SK-N-SH treated with all-trans-retinoic acid at 6 μM for 48 hours (cell line): ENCODE measurements at regions not wholly inside any gene's neighbourhood (a gene's known extent, or its start where the extent isn't known, plus 50 kb on each side); places are given as distances from the start of the nearest gene placed in this dataset.

Experiments used
- ATAC-seq: fragments of 200-7000 bp; cut with Tn5 transposase; 3 replicates; pipeline ENCODE4 v1.9.1; 2020; ENCODE audit warnings: mild to moderate bottlenecking, moderate library complexity
- ARNTL ChIP-seq: fragments of 450-650 bp; formaldehyde crosslinking; IDR thresholded peaks from 2 replicates; pipeline ENCODE4 v1.5.0; 2020; ENCODE audit warnings: low read depth, mild to moderate bottlenecking, moderate library complexity, borderline replicate concordance
- CREB5 ChIP-seq: fragments of 250-450 bp; sonication (Bioruptor Pico); IDR thresholded peaks from 2 replicates; pipeline ENCODE4 v1.5.1; 2020; ENCODE audit warnings: low read depth, mild to moderate bottlenecking, moderate library complexity
- CSDC2 ChIP-seq: fragments of 250-450 bp; sonication (Bioruptor Pico); IDR thresholded peaks from 2 replicates; pipeline ENCODE4 v1.5.0; 2020; ENCODE audit warnings: mild to moderate bottlenecking, moderate library complexity
- ESRRG ChIP-seq: fragments of 250-450 bp; sonication (Bioruptor Pico); IDR thresholded peaks from 2 replicates; pipeline ENCODE4 v1.6.1; 2021; ENCODE audit warnings: mild to moderate bottlenecking
- GLIS3 ChIP-seq: fragments of 250-450 bp; sonication (Bioruptor Pico); IDR thresholded peaks from 2 replicates; pipeline ENCODE4 v1.5.0; 2020; ENCODE audit warnings: mild to moderate bottlenecking, moderate library complexity
- ISL1 ChIP-seq: fragments of 250-450 bp; sonication (Bioruptor Pico); IDR thresholded peaks from 2 replicates; pipeline ENCODE4 v2.1.2; 2022; ENCODE audit warnings: mild to moderate bottlenecking, moderate library complexity
- PATZ1 ChIP-seq: fragments of 250-450 bp; sonication (Bioruptor Pico); IDR thresholded peaks from 2 replicates; pipeline ENCODE4 v1.8.0; 2020; ENCODE audit warnings: mild to moderate bottlenecking, moderate library complexity, borderline replicate concordance
- POU6F1 ChIP-seq: fragments of 250-450 bp; sonication (Bioruptor Pico); IDR thresholded peaks from 2 replicates; pipeline ENCODE4 v1.8.0; 2021; ENCODE audit warnings: low read depth, mild to moderate bottlenecking, moderate library complexity, borderline replicate concordance
- PPARA ChIP-seq: fragments of 250-450 bp; sonication (Bioruptor Pico); IDR thresholded peaks from 2 replicates; pipeline ENCODE4 v1.5.0; 2020; ENCODE audit warnings: mild to moderate bottlenecking, borderline replicate concordance
- SNAI2 ChIP-seq: fragments of 250-450 bp; sonication (Bioruptor Pico); IDR thresholded peaks from 2 replicates; pipeline ENCODE4 v1.5.0; 2020; ENCODE audit warnings: mild to moderate bottlenecking, moderate library complexity
- TCF4 ChIP-seq: fragments of 250-450 bp; sonication (Bioruptor Pico); IDR thresholded peaks from 2 replicates; pipeline ENCODE4 v1.8.0; 2021; ENCODE audit warnings: mild to moderate bottlenecking, moderate library complexity, borderline replicate concordance
- TOX ChIP-seq: fragments of 250-450 bp; sonication (Bioruptor Pico); IDR thresholded peaks from 2 replicates; pipeline ENCODE4 v1.8.0; 2021; ENCODE audit warnings: mild to moderate bottlenecking, moderate library complexity, borderline replicate concordance
- ZFP3 ChIP-seq: fragments of 250-450 bp; sonication (Bioruptor Pico); IDR thresholded peaks from 2 replicates; pipeline ENCODE4 v1.5.0; 2020; ENCODE audit warnings: mild to moderate bottlenecking, moderate library complexity
- ZNF565 ChIP-seq: fragments of 450-650 bp; formaldehyde crosslinking; conservative IDR thresholded peaks from 2 replicates; pipeline ENCODE4 v1.5.0; 2020; ENCODE audit warnings: low read depth, mild to moderate bottlenecking, moderate library complexity
- ZNF70 ChIP-seq: fragments of 450-650 bp; formaldehyde crosslinking; IDR thresholded peaks from 2 replicates; pipeline ENCODE4 v1.5.0; 2020; ENCODE audit warnings: mild to moderate bottlenecking, moderate library complexity
- ZNF8 ChIP-seq: fragments of 450-650 bp; formaldehyde crosslinking; IDR thresholded peaks from 2 replicates; pipeline ENCODE4 v1.5.0; 2020; ENCODE audit warnings: mild to moderate bottlenecking, moderate library complexity

GRCh38 chr6:106799031-106799894 lies 169.9 kb downstream of the QRSL1 start (continued):
- no peak for TF ChIP-seq POU6F1
- no peak for TF ChIP-seq ARNTL
- no peak for TF ChIP-seq GLIS3 (CRISPR knock-in tag)

- no peak for ATAC-seq
- TF ChIP-seq SNAI2 (CRISPR knock-in tag): no peak
- TF ChIP-seq CSDC2 (CRISPR knock-in tag): no peak
- TF ChIP-seq ARNTL: no peak
- TF ChIP-seq PPARA (CRISPR knock-in tag): no peak
- TF ChIP-seq TCF4 (CRISPR knock-in tag): no peak
- no peak for TF ChIP-seq ZFP3 (CRISPR knock-in tag)
- TF ChIP-seq POU6F1: no peak
- TF ChIP-seq CREB5 (CRISPR knock-in tag): no peak
- no peak for TF ChIP-seq ZNF8
- TF ChIP-seq ZNF565 (CRISPR knock-in tag): no peak
Observed at GRCh38 chr6:106797186-106797585, 167.8 kb downstream of the QRSL1 start.

GRCh38 chr6:106796781-106797180 lies 167.4 kb downstream of the QRSL1 start:
- no peak for TF ChIP-seq ZNF565 (CRISPR knock-in tag)
- TF ChIP-seq ZNF70 (CRISPR knock-in tag): no peak
- TF ChIP-seq ESRRG (CRISPR knock-in tag): no peak
- no peak for TF ChIP-seq PPARA (CRISPR knock-in tag)
- no peak for TF ChIP-seq ZNF8
- TF ChIP-seq CSDC2 (CRISPR knock-in tag): no peak
- TF ChIP-seq PATZ1 (CRISPR knock-in tag): no peak
- TF ChIP-seq ARNTL: no peak
- no peak for TF ChIP-seq ISL1 (CRISPR knock-in tag)
- TF ChIP-seq CREB5 (CRISPR knock-in tag): no peak
- TF ChIP-seq, all 23 proteins: peak for 0
- no peak for ATAC-seq

- ATAC-seq: no peak
- no peak for TF ChIP-seq TOX (CRISPR knock-in tag)
Observed at GRCh38 chr6:106794129-106794528, 164.8 kb downstream of the QRSL1 start.

- TF ChIP-seq TCF4 (CRISPR knock-in tag) (no peak), ESRRG (CRISPR knock-in tag) (no peak), ISL1 (CRISPR knock-in tag) (no peak)
- no peak for ATAC-seq
Observed at GRCh38 chr6:106792536-106793236, 163.3 kb downstream of the QRSL1 start.
